ENCODE measurements at regions not wholly inside any gene's neighbourhood (a gene's known extent, or its start where the extent isn't known, plus 50 kb on each side); places are given as distances from the start of the nearest gene placed in this dataset.

GRCh38 chr11:134683860-134684259, 271.8 kb upstream of the B3GAT1 start:
- H2AK5ac ChIP-seq (ENCODE audit: insufficient read length, low read length): no peak overlapping the region
- no peak overlapping the region for H3K23ac ChIP-seq (ENCODE audit: insufficient read length, low read depth, low read length)
- H2BK15ac ChIP-seq (ENCODE audit: low read depth, low read length): no peak overlapping the region
- no peaks in the 10 kb centered on the region for H3K4me1 Mint-ChIP-seq
- no peaks in the 10 kb centered on the region for H3K4me1 ChIP-seq (ENCODE audit: insufficient read depth, low read length)
- H2AFZ ChIP-seq (ENCODE audit: low read length): no peak overlapping the region
- H3K14ac ChIP-seq (ENCODE audit: insufficient read depth, low read length): no peak overlapping the region
- no peaks in the 10 kb centered on the region for H4K20me1 ChIP-seq (ENCODE audit: control insufficient read depth, insufficient read depth, insufficient read length)
- no peak overlapping the region for H4K5ac ChIP-seq (ENCODE audit: insufficient read length, low read depth, low read length)
- H4K8ac ChIP-seq (replicated peaks; ENCODE audit: insufficient read length, low read depth, low read length): no peak overlapping the region
- H3K23me2 ChIP-seq (ENCODE audit: insufficient read length, low read depth, low read length, poor library complexity, severe bottlenecking): no peaks in the 10 kb centered on the region
- H3K27ac ChIP-seq (ENCODE audit: insufficient read length, low read depth, low read length): no peak overlapping the region
- H3K79me1 ChIP-seq (ENCODE audit: insufficient read depth, low read depth, low read length, poor library complexity, severe bottlenecking): no peaks in the 10 kb centered on the region
- no peak overlapping the region for H2BK12ac ChIP-seq (ENCODE audit: insufficient read length, low read depth, low read length)
- H2BK20ac ChIP-seq (ENCODE audit: low read depth, low read length, poor library complexity, severe bottlenecking): no peak overlapping the region
- H3K4me3 Mint-ChIP-seq: no peak overlapping the region
- H3K9me3 Mint-ChIP-seq: no peaks in the 10 kb centered on the region
- H2BK120ac ChIP-seq (ENCODE audit: low read depth, low read length, poor library complexity, severe bottlenecking): no peak overlapping the region
- no peaks in the 10 kb centered on the region for H3K36me3 Mint-ChIP-seq (ENCODE audit: insufficient read depth in 1 of 3, low read depth in 3 of 3)
- no CpG with 5 or more reads among the region's 6 CpGs for WGBS (ENCODE audit: extremely low coverage, insufficient read length, low lambda C conversion rate)
- H3K27ac Mint-ChIP-seq: no peak overlapping the region
- DNase-seq: no peak
- no peaks in the 10 kb centered on the region for H3K79me2 ChIP-seq (ENCODE audit: insufficient read depth, low read length)
- H3K9me3 ChIP-seq (ENCODE audit: control insufficient read depth, low read depth, low read length): no peaks in the 10 kb centered on the region
- H4K91ac ChIP-seq (ENCODE audit: insufficient read length, low read depth, low read length): no peak overlapping the region
- H3K9ac ChIP-seq (ENCODE audit: extremely low read depth, insufficient read length, low read length): no peak overlapping the region
- no peaks in the 10 kb centered on the region for H3K27me3 ChIP-seq (ENCODE audit: insufficient read depth, low read length)
- H3K4me2 ChIP-seq (ENCODE audit: insufficient read depth, insufficient read length, low read length): no peak overlapping the region
- TF ChIP-seq CTCF (conservative IDR thresholded peaks at IDR 0.05): no peak
- no peak overlapping the region for H3T11ph ChIP-seq (ENCODE audit: low read length)
- no peak overlapping the region for H2BK5ac ChIP-seq (ENCODE audit: insufficient read length, low read length)
- peaks cover 3% of the 10 kb centered on the region; the same call in 1 of the 2 replicates for H3K27me3 Mint-ChIP-seq (ENCODE audit: low read depth)
- H3K56ac ChIP-seq (ENCODE audit: insufficient read length, low read depth, low read length): no peak overlapping the region
- no peak overlapping the region for H3K18ac ChIP-seq (ENCODE audit: insufficient read length, low read depth, low read length)
- H3K4ac ChIP-seq (ENCODE audit: low read depth, low read length): no peak overlapping the region
